K562 (cell line): ENCODE measurements at regions not wholly inside any gene's neighbourhood (a gene's known extent, or its start where the extent isn't known, plus 50 kb on each side); places are given as distances from the start of the nearest gene placed in this dataset.

ENCODE experiments used
- ATAC-seq: fragments of 200-7000 bp; cut with Tn5 transposase; 3 replicates; pipeline ENCODE4 v1.9.1; 2020; ENCODE audit warnings: moderate library complexity
- BruUV-seq: library from RNA; stranded (reverse); fragments of 400-500 nt; replicated peaks from 2 replicates; lab custom pipeline; 2021; lab: Mats Ljungman, UMichigan
- CTCF ChIA-PET: fragments of 300-600 bp; formaldehyde crosslinking; extraction: SDS; loops from one replicate; lab custom pipeline; 2021; ENCODE audit warnings: low intra/inter-chr PET ratio; lab: Yijun Ruan, JAX
- POLR2A ChIA-PET: fragments of 300-600, 350-650 bp; sonication (Branson Sonifier 250); formaldehyde crosslinking; extraction: SDS; loops from one replicate; lab custom pipeline; 2021; ENCODE audit warnings: antibody characterized with exemption, inconsistent platforms; lab: Yijun Ruan, JAX
- DNase-seq, 4 experiments: peaks; one replicate each; pipeline versions ENCODE4 v3.0.0 to v3.0.0-alpha.2; 2011 to 2018; ENCODE audit warnings: low spot score in 3 of 4, mixed read lengths in 3 of 4; ENCODE audit errors: extremely low read depth in 1 of 4
- FAIRE-seq: peaks from 2 replicates; lab custom pipeline; 2011; peaks lifted over from hg19 to GRCh38; lab: Jason Lieb, UNC
- H2AFZ ChIP-seq: 2 replicates; pipeline ENCODE4 v1.6.0; 2011; ENCODE audit warnings: low read depth, low read length, control low read depth, inconsistent platforms
- H3K27ac ChIP-seq: fragments of 200-600 bp; 3 replicates; pipeline ENCODE4 v1.8.0; 2011; ENCODE audit warnings: low read depth, mild to moderate bottlenecking, control low read depth, inconsistent platforms, low read length, moderate library complexity, mixed read lengths; ENCODE audit errors: extremely low read depth
- H3K27me3 ChIP-seq, 2 experiments: fragments of 300-600 bp in 1 of 2; 2 replicates in 1 of 2; 3 replicates in 1 of 2; pipeline versions ENCODE4 v1.6.0 to v1.8.0; 2011; ENCODE audit warnings: inconsistent platforms in 2 of 2, low read length in 2 of 2, mild to moderate bottlenecking in 1 of 2, mixed read lengths in 1 of 2, moderate library complexity in 1 of 2; ENCODE audit not compliant: control insufficient read depth in 2 of 2, insufficient read depth in 2 of 2
- H3K36me3 ChIP-seq: fragments of 300-600 bp; 3 replicates; pipeline ENCODE4 v1.8.0; 2011; ENCODE audit warnings: mild to moderate bottlenecking, low read length, inconsistent platforms; ENCODE audit not compliant: control insufficient read depth, insufficient read depth
- H3K4me1 ChIP-seq, 2 experiments: fragments of 200-600 bp in 1 of 2; replicated peaks in 1 of 2; 2 replicates in 1 of 2; 3 replicates in 1 of 2; pipeline versions ENCODE4 v1.5.1 to v1.8.0; 2011; ENCODE audit warnings: inconsistent platforms in 2 of 2, low read length in 2 of 2, mild to moderate bottlenecking in 1 of 2, mixed read lengths in 1 of 2, moderate library complexity in 1 of 2; ENCODE audit not compliant: control insufficient read depth in 2 of 2, insufficient read depth in 2 of 2
- H3K4me2 ChIP-seq: 2 replicates; pipeline ENCODE4 v1.6.1; 2011; ENCODE audit warnings: low read length, control low read depth, inconsistent platforms, mixed read lengths; ENCODE audit not compliant: insufficient read depth
- H3K4me3 ChIP-seq: fragments of 200-600 bp; sonication (generic), shearing (Covaris generic); 2 replicates; pipeline ENCODE4 v1.5.1; 2016; ENCODE audit warnings: control low read depth, inconsistent platforms
- H3K79me2 ChIP-seq: fragments of 200-600 bp; 3 replicates; pipeline ENCODE4 v1.8.0; 2011; ENCODE audit warnings: low read length, inconsistent platforms; ENCODE audit not compliant: control insufficient read depth, insufficient read depth
- H3K9ac ChIP-seq, 2 experiments: 2 replicates each; pipeline versions ENCODE4 v1.6.0 to v1.6.1; 2011; ENCODE audit warnings: low read depth in 2 of 2, low read length in 2 of 2, control low read depth in 1 of 2, inconsistent platforms in 1 of 2, mild to moderate bottlenecking in 1 of 2, mixed read lengths in 1 of 2; ENCODE audit not compliant: insufficient read depth in 1 of 2
- H3K9me1 ChIP-seq: one replicate; pipeline ENCODE4 v1.6.0; 2011; ENCODE audit warnings: inconsistent platforms, mild to moderate bottlenecking, low read length, moderate library complexity; ENCODE audit not compliant: control insufficient read depth, insufficient read depth
- H3K9me3 ChIP-seq: replicated peaks from 2 replicates; pipeline ENCODE4 v1.5.1; 2011; ENCODE audit warnings: low read depth, low read length, inconsistent platforms; ENCODE audit not compliant: control insufficient read depth, insufficient read depth
- H4K20me1 ChIP-seq: replicated peaks from 2 replicates; pipeline ENCODE4 v1.6.1; 2011; ENCODE audit warnings: low read length, inconsistent platforms, mixed read lengths; ENCODE audit not compliant: control insufficient read depth, insufficient read depth
- BCL6 ChIP-seq: fragments of 250-450 bp; sonication (Bioruptor Pico); IDR thresholded peaks from 2 replicates; pipeline ENCODE4 v1.4.0; 2020
- CHD2 ChIP-seq: IDR thresholded peaks from 2 replicates; pipeline ENCODE4 v1.6.1; 2011; ENCODE audit warnings: low read depth, low read length
- DIDO1 ChIP-seq: fragments of 450-650 bp; IDR thresholded peaks from 2 replicates; pipeline ENCODE4 v1.6.1; 2016; ENCODE audit warnings: low read depth, missing biosample characterization, missing genetic modification characterization
- E2F5 ChIP-seq: sonication (generic); formaldehyde crosslinking; IDR thresholded peaks from 2 replicates; pipeline ENCODE4 v1.8.0; 2022; ENCODE audit warnings: mild to moderate bottlenecking, missing genetic modification reagents
- EP400 ChIP-seq: fragments of 450-650 bp; IDR thresholded peaks from 2 replicates; pipeline ENCODE4 v1.6.1; 2017; ENCODE audit warnings: antibody characterized with exemption, mild to moderate bottlenecking, moderate library complexity
- GATAD2B ChIP-seq: fragments of 450-650 bp; IDR thresholded peaks from 2 replicates; pipeline ENCODE4 v1.6.1; 2017; ENCODE audit warnings: mild to moderate bottlenecking, borderline replicate concordance
- HOXB6 ChIP-seq: fragments of 250-450 bp; sonication (Bioruptor Pico); IDR thresholded peaks from 2 replicates; pipeline ENCODE4 v1.5.1; 2022; ENCODE audit warnings: mild to moderate bottlenecking, borderline replicate concordance
- MYBL2 ChIP-seq, 2 experiments: fragments of 450-650 bp in 1 of 2; sonication (generic) in 1 of 2; formaldehyde crosslinking in 1 of 2; IDR thresholded peaks; 2 replicates each; pipeline versions ENCODE4 v1.6.1 to v1.8.1; 2017 to 2022; ENCODE audit warnings: borderline replicate concordance in 1 of 2, inconsistent platforms in 1 of 2, low read depth in 1 of 2, mild to moderate bottlenecking in 1 of 2, missing genetic modification reagents in 1 of 2, moderate library complexity in 1 of 2
- PYGO2 ChIP-seq: fragments of 450-650 bp; IDR thresholded peaks from 2 replicates; pipeline ENCODE4 v1.6.1; 2016; ENCODE audit warnings: mild to moderate bottlenecking, missing genetic modification characterization, moderate library complexity, missing compliant biosample characterization
- RBBP5 ChIP-seq: fragments of 200-600 bp; sonication (generic); IDR thresholded peaks from 2 replicates; pipeline ENCODE4 v1.6.1; 2012; ENCODE audit warnings: borderline replicate concordance, mild to moderate bottlenecking, low read length, control low read depth, inconsistent platforms; ENCODE audit not compliant: insufficient read depth, poor library complexity, severe bottlenecking
- RBM22 ChIP-seq: fragments of 200-400 bp; formaldehyde crosslinking; IDR thresholded peaks from 2 replicates; pipeline ENCODE4 v1.6.1; 2018; ENCODE audit warnings: low read length, low read depth; ENCODE audit not compliant: poor library complexity, severe bottlenecking
- YY1 ChIP-seq, 3 experiments: IDR thresholded peaks; 2 replicates each; pipeline ENCODE4 v1.6.1; 2011; ENCODE audit warnings: low read length in 2 of 3, mild to moderate bottlenecking in 2 of 3, moderate library complexity in 2 of 3, borderline replicate concordance in 1 of 3, control low read depth in 1 of 3, low read depth in 1 of 3; ENCODE audit not compliant: insufficient read depth in 3 of 3, insufficient replicate concordance in 2 of 3, control insufficient read depth in 1 of 3, insufficient read length in 1 of 3; ENCODE audit errors: extremely low read depth in 1 of 3
- ZNF212 ChIP-seq: fragments of 450-650 bp; formaldehyde crosslinking; IDR thresholded peaks from 2 replicates; pipeline ENCODE4 v1.4.0; 2020; ENCODE audit warnings: mild to moderate bottlenecking
- ZNF311 ChIP-seq: fragments of 250-450 bp; sonication (Bioruptor Pico); IDR thresholded peaks from 2 replicates; pipeline ENCODE4 v1.4.0; 2020; ENCODE audit warnings: mild to moderate bottlenecking, moderate library complexity
- ZNF354B ChIP-seq: fragments of 250-450 bp; sonication (Bioruptor Pico); IDR thresholded peaks from 2 replicates; pipeline ENCODE4 v1.4.0; 2020
- WGBS: fragments of 100-300 bp; shearing (Covaris generic); methylation state at CpG from one replicate; pipeline ENCODE4 v1.1.6; 2016; ENCODE audit warnings: low coverage, mixed read lengths; ENCODE audit not compliant: insufficient coverage; ENCODE audit errors: missing lambda C conversion rate; 5-methylcytosine and 5-hydroxymethylcytosine counted together
- in situ Hi-C: fragments of 300-500 bp; cut with MboI; formaldehyde crosslinking; loops from 4 replicates; pipeline ENCODE4 v1.15.0; 2018; ENCODE audit warnings: inconsistent platforms, mixed read lengths
- intact Hi-C: fragments of 100-400 bp; cut with micrococcal nuclease; formaldehyde crosslinking; loops from 2 replicates; pipeline ENCODE4 v1.14.2; 2022

GRCh38 chr14:61628016-61628725 lies 67.1 kb upstream of the HIF1A start:
- Histone ChIP-seq H3K4me3 (no peak overlapping the region), H3K9ac (no peak overlapping the region), H3K27me3 (no peaks in the 10 kb centered on the region; a peak in 1 of 5 replicates), H3K9me3 (no peaks in the 10 kb centered on the region), H3K4me2 (no peak overlapping the region), H4K20me1 (no peaks in the 10 kb centered on the region), H3K79me2 (no peaks in the 10 kb centered on the region), H3K9me1 (no peaks in the 10 kb centered on the region), H3K4me1 (no peaks in the 10 kb centered on the region), H2AFZ (no peak overlapping the region), H3K36me3 (no peaks in the 10 kb centered on the region), H3K27ac (no peak overlapping the region)
- BruUV-seq: no TSS peak
- ChIA-PET POLR2A (no interaction called here), CTCF (no interaction called here)
- WGBS: 0% methylated on average over 3 of the region's 3 CpGs
- in situ Hi-C loops: no loop called here
- DNase-seq (no peak), FAIRE-seq (no peak), ATAC-seq (no peak)
- TF ChIP-seq E2F5 (CRISPR knock-in tag) (no peak), RBBP5 (no peak), ZNF354B (CRISPR knock-in tag) (no peak), BCL6 (CRISPR knock-in tag) (no peak), PYGO2 (tag) (no peak), CHD2 (no peak), EP400 (no peak), RBM22 (no peak), GATAD2B (no peak), HOXB6 (no peak), YY1 (IDR thresholded peaks at IDR 0.05; ENCODE audit: borderline replicate concordance in 1 of 3, control insufficient read depth in 1 of 3, extremely low read depth in 1 of 3, insufficient read depth in 3 of 3, insufficient read length in 1 of 3, insufficient replicate concordance in 2 of 3, low read depth in 1 of 3, low read length in 2 of 3) (no peak), ZNF212 (no peak), DIDO1 (no peak), MYBL2 (IDR thresholded peaks at IDR 0.05; ENCODE audit: low read depth) (no peak), MYBL2 (CRISPR knock-in tag; IDR thresholded peaks at IDR 0.05; ENCODE audit: borderline replicate concordance) (no peak), ZNF311 (CRISPR knock-in tag) (no peak)
- intact Hi-C loops: no loop called here
